AG04449 (cell line): ENCODE measurements at regions not wholly inside any gene's neighbourhood (a gene's known extent, or its start where the extent isn't known, plus 50 kb on each side); places are given as distances from the start of the nearest gene placed in this dataset.

ENCODE experiments used
- CTCF ChIA-PET: fragments of 350-600 bp; formaldehyde crosslinking; extraction: SDS; loops from one replicate; lab custom pipeline; 2021; ENCODE audit warnings: antibody characterized with exemption; lab: Yijun Ruan, JAX
- POLR2A ChIA-PET: fragments of 400-600, 350-600 bp; formaldehyde crosslinking; extraction: SDS; loops from one replicate; lab custom pipeline; 2020; ENCODE audit warnings: antibody characterized with exemption, inconsistent platforms; lab: Yijun Ruan, JAX
- DNase-seq: peaks from one replicate; pipeline ENCODE4 v3.0.0-alpha.2; 2010; ENCODE audit warnings: low read depth, low spot score
- H3K4me3 ChIP-seq: 2 replicates; pipeline ENCODE4 v1.5.1; 2011; ENCODE audit warnings: low read depth, mild to moderate bottlenecking, control low read depth, low read length
- TF ChIP-seq, protein P1 (sequence below): IDR thresholded peaks from one replicate; pipeline ENCODE4 v1.5.1; 2011; ENCODE audit warnings: mild to moderate bottlenecking, moderate library complexity, low read length, control low read depth, inconsistent platforms; ENCODE audit not compliant: insufficient read depth; ENCODE audit errors: missing control alignments

GRCh38 chr7:26438078-26438477 is 146.4 kb downstream of the SNX10 start:
- ChIA-PET CTCF (no interaction called here), POLR2A (no interaction called here)
- H3K4me3 ChIP-seq, result no peak overlapping the region
- TF ChIP-seq, protein P1, sequence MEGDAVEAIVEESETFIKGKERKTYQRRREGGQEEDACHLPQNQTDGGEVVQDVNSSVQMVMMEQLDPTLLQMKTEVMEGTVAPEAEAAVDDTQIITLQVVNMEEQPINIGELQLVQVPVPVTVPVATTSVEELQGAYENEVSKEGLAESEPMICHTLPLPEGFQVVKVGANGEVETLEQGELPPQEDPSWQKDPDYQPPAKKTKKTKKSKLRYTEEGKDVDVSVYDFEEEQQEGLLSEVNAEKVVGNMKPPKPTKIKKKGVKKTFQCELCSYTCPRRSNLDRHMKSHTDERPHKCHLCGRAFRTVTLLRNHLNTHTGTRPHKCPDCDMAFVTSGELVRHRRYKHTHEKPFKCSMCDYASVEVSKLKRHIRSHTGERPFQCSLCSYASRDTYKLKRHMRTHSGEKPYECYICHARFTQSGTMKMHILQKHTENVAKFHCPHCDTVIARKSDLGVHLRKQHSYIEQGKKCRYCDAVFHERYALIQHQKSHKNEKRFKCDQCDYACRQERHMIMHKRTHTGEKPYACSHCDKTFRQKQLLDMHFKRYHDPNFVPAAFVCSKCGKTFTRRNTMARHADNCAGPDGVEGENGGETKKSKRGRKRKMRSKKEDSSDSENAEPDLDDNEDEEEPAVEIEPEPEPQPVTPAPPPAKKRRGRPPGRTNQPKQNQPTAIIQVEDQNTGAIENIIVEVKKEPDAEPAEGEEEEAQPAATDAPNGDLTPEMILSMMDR, result no peak
- DNase-seq, result no peak

- POLR2A ChIA-PET, result no interaction called here
- TF ChIP-seq, protein P1, result no peak
- no peak overlapping the region for H3K4me3 ChIP-seq
- CTCF ChIA-PET, result no interaction called here
- no peak for DNase-seq
Observed at GRCh38 chr7:26439521-26440232, 148.0 kb downstream of the SNX10 start.

GRCh38 chr7:26440233-26441001 is 148.8 kb downstream of the SNX10 start:
- TF ChIP-seq, protein P1, result no peak
- DNase-seq, result no peak
- ChIA-PET POLR2A (no interaction called here), CTCF (no interaction called here)
- no peak overlapping the region for H3K4me3 ChIP-seq

DNA sequence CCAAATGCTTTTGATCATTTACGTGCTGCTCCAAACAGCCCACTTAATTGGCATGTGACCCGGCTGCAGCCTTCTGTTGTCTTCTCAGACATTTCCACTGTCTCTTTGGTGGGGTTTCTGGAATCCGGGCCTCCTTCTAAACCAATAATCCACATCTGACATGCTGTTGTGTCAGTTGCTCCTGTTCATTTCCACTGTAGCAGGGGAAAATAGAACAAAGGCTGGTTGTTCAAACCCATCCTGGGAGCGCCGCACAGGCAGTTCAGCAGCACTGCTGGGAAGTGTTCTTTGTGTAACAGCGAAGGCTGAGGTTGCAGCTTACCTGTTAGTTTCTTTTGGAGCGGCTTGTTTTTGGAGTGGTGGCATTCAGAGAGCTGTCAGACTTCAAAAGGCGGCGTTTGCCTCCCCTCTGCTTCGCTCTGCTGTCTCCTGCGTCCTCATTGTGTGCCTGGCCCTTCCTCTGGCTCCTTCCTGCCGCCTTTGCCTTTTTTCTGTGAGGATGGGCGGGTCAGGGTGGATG is 149.4 kb downstream of the SNX10 start:
- ChIA-PET CTCF (no interaction called here), POLR2A (no interaction called here)
- DNase-seq, result no peak
- H3K4me3 ChIP-seq, result no peak overlapping the region
- TF ChIP-seq, protein P1, result no peak

DNA sequence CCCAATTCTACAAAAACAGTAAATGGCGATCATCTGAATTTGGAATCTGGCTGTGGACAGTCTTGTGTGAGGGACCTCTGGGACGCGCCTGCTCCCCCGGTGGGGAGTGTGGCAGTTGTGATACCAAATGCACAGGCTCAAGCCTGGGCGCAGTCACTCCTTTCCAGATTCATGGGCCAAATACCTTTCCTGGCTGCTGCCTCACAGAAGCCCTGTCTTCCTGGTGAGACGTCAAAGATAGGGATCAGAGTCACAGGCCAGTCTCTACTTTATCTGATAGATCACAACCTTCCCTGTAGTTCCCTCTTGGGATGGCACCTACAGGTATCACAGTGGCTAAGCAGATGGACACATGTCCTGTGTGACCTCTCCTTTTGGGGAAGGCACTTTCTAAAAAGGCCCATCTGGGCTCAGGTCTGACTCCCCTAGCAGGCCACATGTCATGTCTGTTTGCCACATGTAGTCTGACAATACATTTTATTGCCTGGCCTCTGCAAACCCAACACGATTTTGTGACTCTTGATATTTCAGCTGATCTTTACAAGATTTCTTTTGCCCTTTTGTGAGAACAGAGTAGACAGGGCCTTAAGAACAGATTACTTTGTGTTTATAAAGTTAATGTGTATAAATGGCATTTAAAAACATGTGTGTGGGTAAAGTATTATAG is 150.1 kb downstream of the SNX10 start:
- H3K4me3 ChIP-seq, result no peak overlapping the region
- ChIA-PET POLR2A (no interaction called here), CTCF (no interaction called here)
- DNase-seq, result no peak
- TF ChIP-seq, protein P1, result no peak

DNA sequence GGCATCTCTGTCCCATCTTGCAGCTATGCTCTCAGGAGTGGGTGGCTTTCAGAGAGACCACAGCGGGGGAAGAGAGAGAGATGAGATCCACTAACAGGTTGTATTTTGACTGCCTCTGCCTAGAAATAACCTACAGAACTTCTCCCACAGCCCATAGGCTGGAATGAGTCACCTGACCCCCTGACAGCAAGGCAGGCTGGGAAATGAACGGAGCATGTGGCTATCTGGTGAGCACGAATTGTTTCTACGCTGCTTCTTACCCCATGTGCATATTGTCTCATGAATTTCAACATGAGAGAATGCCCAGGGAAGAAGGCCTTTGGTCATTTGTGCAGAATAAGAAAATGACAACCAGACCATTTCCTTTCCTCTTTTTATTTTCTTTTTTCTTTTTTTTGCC is 151.3 kb downstream of the SNX10 start:
- DNase-seq, result no peak
- H3K4me3 ChIP-seq, result no peak overlapping the region
- TF ChIP-seq, protein P1, result no peak
- POLR2A ChIA-PET, result no interaction called here
- CTCF ChIA-PET, result no interaction called here
